AG04449 (cell line): ENCODE measurements at regions not wholly inside any gene's neighbourhood (a gene's known extent, or its start where the extent isn't known, plus 50 kb on each side); places are given as distances from the start of the nearest gene placed in this dataset.

Source experiments
- CTCF ChIA-PET: fragments of 350-600 bp; formaldehyde crosslinking; extraction: SDS; loops from one replicate; lab custom pipeline; 2021; ENCODE audit warnings: antibody characterized with exemption; lab: Yijun Ruan, JAX
- POLR2A ChIA-PET: fragments of 400-600, 350-600 bp; formaldehyde crosslinking; extraction: SDS; loops from one replicate; lab custom pipeline; 2020; ENCODE audit warnings: antibody characterized with exemption, inconsistent platforms; lab: Yijun Ruan, JAX
- DNase-seq: peaks from one replicate; pipeline ENCODE4 v3.0.0-alpha.2; 2010; ENCODE audit warnings: low read depth, low spot score
- H3K4me3 ChIP-seq: 2 replicates; pipeline ENCODE4 v1.5.1; 2011; ENCODE audit warnings: low read depth, mild to moderate bottlenecking, control low read depth, low read length
- TF ChIP-seq, protein P1 (sequence below): IDR thresholded peaks from one replicate; pipeline ENCODE4 v1.5.1; 2011; ENCODE audit warnings: mild to moderate bottlenecking, moderate library complexity, low read length, control low read depth, inconsistent platforms; ENCODE audit not compliant: insufficient read depth; ENCODE audit errors: missing control alignments

DNA sequence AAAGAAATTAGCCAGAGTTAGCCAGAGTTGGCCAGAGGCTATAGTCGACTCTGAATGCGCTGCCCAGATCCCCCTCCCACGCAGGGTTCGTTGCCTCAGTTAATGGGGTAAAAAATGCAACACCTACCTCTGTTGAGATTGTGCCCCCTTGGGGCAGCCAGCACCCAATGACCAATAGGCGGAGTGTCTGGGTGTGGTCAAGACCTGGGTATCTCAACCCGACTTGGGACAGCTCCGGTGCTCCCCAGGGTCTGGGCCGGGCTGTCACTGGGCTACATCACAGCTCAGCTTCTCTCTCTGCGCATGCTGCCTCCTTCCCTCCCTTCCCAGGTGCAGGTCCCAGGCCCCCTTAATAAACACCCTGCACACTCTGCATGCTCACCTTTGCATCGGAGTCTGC is 59.6 kb upstream of the GCSH start:
- no peak overlapping the region for H3K4me3 ChIP-seq
- ChIA-PET CTCF (interaction anchor here (1.0 kb wide), 1 partner anchor 585 kb away, joined by 3 read pairs; no protein-coding TSS in a partner anchor), POLR2A (no interaction called here)
- DNase-seq: no peak
- TF ChIP-seq, protein P1, sequence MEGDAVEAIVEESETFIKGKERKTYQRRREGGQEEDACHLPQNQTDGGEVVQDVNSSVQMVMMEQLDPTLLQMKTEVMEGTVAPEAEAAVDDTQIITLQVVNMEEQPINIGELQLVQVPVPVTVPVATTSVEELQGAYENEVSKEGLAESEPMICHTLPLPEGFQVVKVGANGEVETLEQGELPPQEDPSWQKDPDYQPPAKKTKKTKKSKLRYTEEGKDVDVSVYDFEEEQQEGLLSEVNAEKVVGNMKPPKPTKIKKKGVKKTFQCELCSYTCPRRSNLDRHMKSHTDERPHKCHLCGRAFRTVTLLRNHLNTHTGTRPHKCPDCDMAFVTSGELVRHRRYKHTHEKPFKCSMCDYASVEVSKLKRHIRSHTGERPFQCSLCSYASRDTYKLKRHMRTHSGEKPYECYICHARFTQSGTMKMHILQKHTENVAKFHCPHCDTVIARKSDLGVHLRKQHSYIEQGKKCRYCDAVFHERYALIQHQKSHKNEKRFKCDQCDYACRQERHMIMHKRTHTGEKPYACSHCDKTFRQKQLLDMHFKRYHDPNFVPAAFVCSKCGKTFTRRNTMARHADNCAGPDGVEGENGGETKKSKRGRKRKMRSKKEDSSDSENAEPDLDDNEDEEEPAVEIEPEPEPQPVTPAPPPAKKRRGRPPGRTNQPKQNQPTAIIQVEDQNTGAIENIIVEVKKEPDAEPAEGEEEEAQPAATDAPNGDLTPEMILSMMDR: no peak

DNA sequence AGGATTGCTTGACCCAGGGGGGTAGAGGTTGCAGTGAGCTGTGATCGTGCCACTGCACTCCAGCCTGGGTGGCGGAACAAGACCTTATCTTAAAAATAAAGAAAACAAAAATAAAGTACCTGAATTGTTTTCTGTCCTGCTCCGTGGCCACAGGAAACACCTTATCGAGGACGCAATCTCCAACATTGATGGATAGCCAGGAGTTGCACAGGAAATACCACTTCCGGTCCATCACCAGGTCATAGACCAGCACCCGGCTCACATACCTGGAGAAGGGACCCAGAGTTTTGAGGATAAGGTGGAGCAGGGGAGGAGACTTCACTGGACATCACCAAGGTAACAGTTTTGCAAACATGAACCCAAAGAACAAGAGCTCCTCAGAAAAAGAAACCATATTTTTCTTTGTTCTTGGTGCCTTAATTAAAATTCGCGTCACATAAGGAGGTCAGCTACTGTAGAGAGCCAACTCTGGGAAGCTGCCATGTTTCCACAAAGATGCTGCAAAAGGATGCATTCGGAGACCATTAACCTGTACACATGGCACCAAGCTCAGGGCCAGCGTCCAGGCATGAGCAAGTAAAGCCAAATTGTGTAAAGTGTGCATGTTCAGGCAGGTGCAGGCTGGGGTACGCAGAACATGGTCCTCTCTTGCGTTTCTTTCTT is 55.6 kb upstream of the GCSH start:
- H3K4me3 ChIP-seq: no peak overlapping the region
- POLR2A ChIA-PET: no interaction called here
- CTCF ChIA-PET: no interaction called here
- no peak for DNase-seq
- TF ChIP-seq, protein P1: no peak

DNA sequence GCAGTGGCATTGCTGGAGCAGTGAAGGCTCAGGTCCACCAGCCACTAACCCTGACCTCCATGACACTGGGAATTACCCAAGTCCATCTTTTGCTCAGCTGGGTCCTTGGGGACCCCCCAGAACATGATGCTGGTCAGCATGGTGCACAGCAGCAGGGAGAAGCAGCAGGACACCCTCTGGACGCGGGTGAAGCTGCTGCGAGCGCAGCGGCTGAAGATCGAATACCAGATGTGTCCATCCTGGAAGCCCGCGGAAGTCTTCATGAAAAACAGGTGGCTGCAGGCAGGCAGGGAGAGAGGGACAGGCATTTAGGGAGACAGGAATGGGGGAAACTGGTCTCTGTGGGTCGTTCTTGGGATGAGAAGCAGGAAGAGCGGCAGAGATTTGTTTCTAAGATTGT is 53.4 kb upstream of the GCSH start:
- DNase-seq: no peak
- ChIA-PET POLR2A (no interaction called here), CTCF (no interaction called here)
- TF ChIP-seq, protein P1: no peak
- no peak overlapping the region for H3K4me3 ChIP-seq

DNA sequence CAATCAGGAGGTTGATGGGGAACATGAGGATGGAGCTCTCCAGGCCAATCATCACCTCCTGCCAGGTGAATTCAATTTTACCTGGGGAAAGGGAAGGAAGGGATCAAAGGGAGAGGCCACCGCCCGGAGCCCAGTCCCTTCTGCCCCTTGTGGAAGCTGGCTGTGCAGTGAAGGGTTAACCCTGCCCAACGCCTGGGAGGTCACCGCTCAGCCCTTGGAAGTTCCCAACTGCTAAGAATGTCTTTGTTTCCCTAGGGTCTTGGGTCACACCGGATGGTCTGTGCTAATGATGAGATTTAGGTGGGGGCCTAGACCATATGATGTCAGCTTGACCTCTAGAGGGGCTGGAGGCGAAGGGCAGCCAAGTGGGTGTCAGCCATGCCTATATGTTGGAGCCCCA is 52.1 kb upstream of the GCSH start:
- TF ChIP-seq, protein P1: no peak
- ChIA-PET POLR2A (interaction anchor here (0.7 kb wide), 1 partner anchor 10 kb away, joined by 3 read pairs; no protein-coding TSS in a partner anchor), CTCF (interaction anchor here (1.2 kb wide), 1 partner anchor 56 kb away, joined by 3 read pairs; no protein-coding TSS in a partner anchor)
- H3K4me3 ChIP-seq: no peak overlapping the region
- no peak for DNase-seq
